Neural progenitor cell (in vitro differentiated cells): ENCODE measurements at regions not wholly inside any gene's neighbourhood (a gene's known extent, or its start where the extent isn't known, plus 50 kb on each side); places are given as distances from the start of the nearest gene placed in this dataset.

Experiments
- EZH2 ChIP-seq: fragments of 200-600 bp; sonication (generic); IDR thresholded peaks from 2 replicates; pipeline ENCODE4 v1.6.1; 2017; ENCODE audit warnings: antibody characterized with exemption, mild to moderate bottlenecking, moderate library complexity
- TF ChIP-seq, protein P1 (sequence below): fragments of 200-600 bp; sonication (generic); IDR thresholded peaks from 2 replicates; pipeline ENCODE4 v1.5.1; 2017; ENCODE audit warnings: antibody characterized with exemption, mild to moderate bottlenecking

DNA sequence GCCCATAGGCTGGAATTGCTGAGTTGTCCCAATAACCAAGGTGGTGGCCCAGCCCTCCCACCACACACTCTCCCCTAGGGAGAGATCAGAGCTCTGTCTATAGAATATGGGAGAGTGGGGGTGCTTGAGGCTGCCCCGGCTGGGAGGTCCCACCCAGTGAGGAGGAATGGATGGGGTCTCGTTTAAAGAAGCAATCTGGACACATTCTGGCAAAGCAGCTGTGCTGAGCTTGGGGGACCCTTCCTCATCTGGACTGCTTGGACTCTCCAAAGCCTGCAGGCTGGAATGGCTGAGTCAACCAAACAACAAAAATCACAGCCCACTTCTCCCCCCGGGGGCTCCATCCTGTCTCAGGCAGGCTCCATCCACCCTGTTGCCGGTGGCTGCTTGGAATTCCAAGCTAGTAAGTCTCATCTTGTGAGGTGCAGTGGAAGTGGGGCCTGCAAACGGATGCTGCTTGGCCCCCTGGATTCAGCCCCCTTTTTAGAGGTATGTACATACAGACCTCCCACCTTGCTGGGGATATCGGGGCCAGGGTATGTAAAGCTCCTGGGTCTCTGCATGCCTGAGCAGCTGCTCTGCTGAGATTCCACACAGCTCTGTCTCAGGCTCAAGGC, 67.1 kb upstream of the FAM78B start:
- TF ChIP-seq, protein P1, sequence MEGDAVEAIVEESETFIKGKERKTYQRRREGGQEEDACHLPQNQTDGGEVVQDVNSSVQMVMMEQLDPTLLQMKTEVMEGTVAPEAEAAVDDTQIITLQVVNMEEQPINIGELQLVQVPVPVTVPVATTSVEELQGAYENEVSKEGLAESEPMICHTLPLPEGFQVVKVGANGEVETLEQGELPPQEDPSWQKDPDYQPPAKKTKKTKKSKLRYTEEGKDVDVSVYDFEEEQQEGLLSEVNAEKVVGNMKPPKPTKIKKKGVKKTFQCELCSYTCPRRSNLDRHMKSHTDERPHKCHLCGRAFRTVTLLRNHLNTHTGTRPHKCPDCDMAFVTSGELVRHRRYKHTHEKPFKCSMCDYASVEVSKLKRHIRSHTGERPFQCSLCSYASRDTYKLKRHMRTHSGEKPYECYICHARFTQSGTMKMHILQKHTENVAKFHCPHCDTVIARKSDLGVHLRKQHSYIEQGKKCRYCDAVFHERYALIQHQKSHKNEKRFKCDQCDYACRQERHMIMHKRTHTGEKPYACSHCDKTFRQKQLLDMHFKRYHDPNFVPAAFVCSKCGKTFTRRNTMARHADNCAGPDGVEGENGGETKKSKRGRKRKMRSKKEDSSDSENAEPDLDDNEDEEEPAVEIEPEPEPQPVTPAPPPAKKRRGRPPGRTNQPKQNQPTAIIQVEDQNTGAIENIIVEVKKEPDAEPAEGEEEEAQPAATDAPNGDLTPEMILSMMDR, result no peak
- TF ChIP-seq EZH2, result no peak
